ENCODE measurements at regions not wholly inside any gene's neighbourhood (a gene's known extent, or its start where the extent isn't known, plus 50 kb on each side); places are given as distances from the start of the nearest gene placed in this dataset.
"Not testable (repeated sequence)": the region's sequence is repeated elsewhere in the genome, so short reads cannot be mapped to it uniquely, and the experiment has no call there.

DNA sequence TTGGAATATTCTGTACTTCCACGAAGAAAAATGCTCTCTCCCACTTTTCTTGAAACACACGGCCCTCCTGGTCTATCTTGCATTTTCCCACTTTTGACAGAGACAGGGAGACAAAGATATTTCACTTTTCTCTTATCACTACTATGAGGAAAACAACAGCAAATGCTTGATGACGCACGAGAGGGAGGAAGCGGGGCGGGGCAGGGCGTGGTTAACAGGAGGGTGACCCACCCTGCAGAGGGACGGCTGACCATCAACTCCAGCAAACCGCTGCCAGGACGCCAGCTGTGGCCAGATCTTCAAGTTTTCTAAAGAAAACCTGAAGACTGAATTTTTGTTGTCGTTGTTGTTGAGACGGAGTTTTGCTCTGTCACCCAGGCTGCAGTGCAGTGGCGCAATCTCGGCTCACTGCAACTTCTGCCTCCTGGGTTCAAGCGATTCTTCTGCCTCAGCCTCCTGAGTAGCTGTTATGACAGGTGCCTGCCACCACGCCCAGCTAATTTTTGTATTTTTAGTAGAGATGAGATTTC is 63.8 kb downstream of the NSUN5 start:
- DNase-seq; ATAC-seq; H3K4me3 Mint-ChIP-seq; H3K36me3 Mint-ChIP-seq; H3K9me3 Mint-ChIP-seq (ENCODE audit: low read depth); CTCF ChIA-PET; H3K27ac Mint-ChIP-seq; H3K4me1 Mint-ChIP-seq; H3K27me3 Mint-ChIP-seq: not testable (repeated sequence)

DNA sequence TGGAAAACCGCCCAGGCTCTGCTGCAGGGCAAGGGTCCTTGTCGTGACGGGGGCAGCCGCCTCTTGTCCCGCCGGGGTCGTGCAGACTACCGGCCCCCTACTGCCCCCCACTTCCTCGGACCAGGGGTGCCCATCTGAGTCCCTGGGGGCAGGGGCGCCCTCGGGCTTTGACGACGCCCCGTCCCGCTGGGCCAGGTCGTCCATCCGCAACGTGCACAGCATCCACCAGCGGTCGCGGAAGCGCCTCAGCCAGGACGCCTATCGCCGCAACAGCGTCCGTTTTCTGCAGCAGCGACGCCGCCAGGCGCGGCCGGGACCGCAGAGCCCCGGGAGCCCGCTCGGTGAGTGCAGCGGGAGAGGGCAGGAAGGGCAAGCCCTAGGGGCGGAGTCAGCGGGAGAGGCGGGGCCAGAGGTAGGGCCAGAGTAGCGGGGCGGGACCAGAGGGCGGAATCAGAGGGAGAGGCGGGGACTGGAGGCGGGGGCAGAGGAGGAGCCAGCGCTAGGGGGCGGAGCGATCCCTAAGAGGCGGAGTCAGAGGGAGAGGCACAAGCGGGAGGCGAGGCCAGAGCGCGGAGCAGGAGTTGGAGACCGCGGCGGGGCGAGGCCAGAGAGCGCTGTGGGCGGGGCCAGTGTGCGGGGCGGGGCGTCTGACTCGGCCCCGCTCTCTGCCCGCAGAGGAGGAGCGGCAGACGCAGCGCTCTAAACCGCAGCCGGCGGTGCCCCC is 73.5 kb downstream of the NSUN5 start:
- H3K4me3 Mint-ChIP-seq; H3K27me3 Mint-ChIP-seq; H3K4me1 Mint-ChIP-seq; CTCF ChIA-PET; H3K27ac Mint-ChIP-seq; H3K9me3 Mint-ChIP-seq (ENCODE audit: low read depth); H3K36me3 Mint-ChIP-seq: not testable (repeated sequence)
- peak; percentile 96 for ATAC-seq
- DNase-seq, result peak; percentile 95

DNA sequence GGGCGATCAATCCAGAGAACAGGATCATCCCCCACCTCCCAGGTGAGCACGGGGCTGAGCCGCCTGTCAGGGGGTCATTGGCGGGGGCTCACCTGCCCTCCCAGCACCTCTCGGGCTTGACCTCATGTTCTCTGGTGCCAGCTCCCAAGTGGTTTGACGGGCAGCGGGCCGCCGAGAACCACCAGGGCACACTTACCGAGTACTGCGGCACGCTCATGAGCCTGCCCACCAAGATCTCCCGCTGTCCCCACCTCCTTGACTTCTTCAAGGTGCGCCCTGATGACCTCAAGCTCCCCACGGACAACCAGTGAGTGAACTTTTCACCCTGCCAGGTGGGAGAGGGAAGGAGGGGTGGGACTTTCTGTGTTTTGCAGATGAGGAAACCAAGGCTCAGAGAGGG is 82.9 kb downstream of the NSUN5 start:
- CTCF ChIA-PET; H3K36me3 Mint-ChIP-seq; H3K9me3 Mint-ChIP-seq (ENCODE audit: low read depth); DNase-seq; H3K27ac Mint-ChIP-seq; H3K4me1 Mint-ChIP-seq; ATAC-seq; H3K4me3 Mint-ChIP-seq; H3K27me3 Mint-ChIP-seq: not testable (repeated sequence)

DNA sequence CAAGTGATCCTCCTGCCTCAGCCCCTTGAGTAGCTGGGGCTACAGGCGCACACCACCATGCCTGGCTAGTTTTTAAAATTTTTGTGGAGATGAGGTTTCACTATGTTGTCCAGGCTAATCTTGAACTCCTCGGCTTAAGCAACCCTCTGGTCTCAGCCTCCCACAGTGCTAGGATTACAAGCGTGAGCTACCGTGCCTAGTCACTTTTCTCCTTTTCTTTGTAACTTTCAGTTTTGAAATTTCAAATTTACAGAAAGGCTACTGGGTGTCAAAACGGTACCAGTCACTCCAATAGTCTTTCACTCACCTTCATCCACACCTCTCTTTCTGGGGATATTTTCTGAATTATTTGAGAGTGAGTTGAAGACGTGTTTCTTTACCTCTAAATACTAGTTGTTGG is 86.9 kb downstream of the NSUN5 start:
- H3K36me3 Mint-ChIP-seq; H3K27ac Mint-ChIP-seq; DNase-seq; H3K4me3 Mint-ChIP-seq; H3K4me1 Mint-ChIP-seq; H3K27me3 Mint-ChIP-seq; CTCF ChIA-PET; H3K9me3 Mint-ChIP-seq (ENCODE audit: low read depth): not testable (repeated sequence)
- peak; percentile 64 for ATAC-seq

DNA sequence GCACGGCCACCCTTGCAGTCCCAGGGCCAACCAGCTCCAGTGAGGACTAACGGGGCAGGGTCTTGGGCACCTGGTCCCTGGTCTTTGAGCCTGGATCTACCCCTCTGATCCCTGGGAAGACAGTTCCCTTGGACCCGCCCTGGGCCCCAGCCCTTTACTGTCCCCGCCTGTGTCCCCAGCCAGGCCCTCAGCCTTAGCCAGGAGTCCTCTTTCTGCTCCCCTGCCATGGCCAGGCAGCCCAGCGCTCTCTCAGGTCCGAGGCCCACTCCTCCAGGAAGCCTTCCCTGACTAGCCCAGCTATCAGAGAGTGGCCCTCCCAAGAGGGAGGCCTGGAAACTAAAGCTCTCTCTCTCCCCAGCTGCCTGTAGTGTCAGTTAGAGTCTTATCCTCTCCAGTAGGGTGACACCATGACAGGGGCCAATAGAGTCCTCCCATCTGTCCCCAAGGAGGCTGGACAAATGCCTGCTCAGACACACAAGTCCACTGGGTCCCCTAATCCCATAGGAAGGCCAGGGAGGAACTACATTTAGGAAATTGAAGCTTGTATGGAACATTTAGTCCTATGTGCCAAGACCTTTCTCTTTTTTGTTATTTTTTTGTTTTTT is 87.8 kb downstream of the NSUN5 start:
- DNase-seq; H3K4me3 Mint-ChIP-seq; H3K36me3 Mint-ChIP-seq; H3K9me3 Mint-ChIP-seq (ENCODE audit: low read depth); H3K27ac Mint-ChIP-seq; CTCF ChIA-PET; ATAC-seq; H3K27me3 Mint-ChIP-seq; H3K4me1 Mint-ChIP-seq: not testable (repeated sequence)

DNA sequence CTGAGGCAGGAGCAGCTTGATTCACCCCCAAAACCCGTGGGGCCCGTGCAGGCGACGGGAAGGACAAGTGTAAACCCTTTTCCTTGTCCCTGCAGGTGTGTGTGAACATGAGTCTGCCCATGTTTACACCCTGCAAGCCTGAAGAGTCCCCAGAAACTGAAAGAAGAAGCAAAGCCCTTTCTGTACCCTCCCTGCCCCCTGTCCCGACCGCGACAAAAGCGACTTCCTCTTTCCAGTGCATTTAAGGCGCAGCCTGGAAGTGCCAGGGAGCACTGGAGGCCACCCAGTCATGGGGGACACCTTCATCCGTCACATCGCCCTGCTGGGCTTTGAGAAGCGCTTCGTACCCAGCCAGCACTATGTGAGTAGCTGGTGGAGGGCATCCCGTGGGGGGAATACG is 88.3 kb downstream of the NSUN5 start:
- DNase-seq; H3K4me1 Mint-ChIP-seq; H3K27me3 Mint-ChIP-seq; ATAC-seq; H3K27ac Mint-ChIP-seq; H3K4me3 Mint-ChIP-seq; H3K9me3 Mint-ChIP-seq (ENCODE audit: low read depth); CTCF ChIA-PET; H3K36me3 Mint-ChIP-seq: not testable (repeated sequence)

DNA sequence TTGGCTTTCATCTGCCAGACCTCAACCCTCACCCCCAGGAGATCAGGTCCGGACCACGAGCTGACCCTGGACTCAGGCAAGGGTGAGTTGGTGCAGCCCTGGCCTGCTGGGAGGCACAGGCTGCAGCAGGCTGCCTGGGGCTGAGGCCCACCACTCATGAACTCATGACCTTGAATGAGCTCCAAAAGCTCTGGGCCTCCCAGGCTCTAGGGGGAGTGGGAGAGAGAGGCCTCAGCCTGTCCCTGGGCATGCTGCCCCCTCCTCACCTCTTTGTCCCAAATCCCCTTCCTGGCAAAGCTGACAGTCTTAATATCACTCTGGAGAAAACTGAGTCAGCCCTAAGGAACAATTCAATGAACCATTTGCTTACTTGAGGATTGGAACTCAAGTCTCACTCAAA is 89.8 kb downstream of the NSUN5 start:
- ATAC-seq, H3K36me3 Mint-ChIP-seq, DNase-seq: not testable (repeated sequence)

DNA sequence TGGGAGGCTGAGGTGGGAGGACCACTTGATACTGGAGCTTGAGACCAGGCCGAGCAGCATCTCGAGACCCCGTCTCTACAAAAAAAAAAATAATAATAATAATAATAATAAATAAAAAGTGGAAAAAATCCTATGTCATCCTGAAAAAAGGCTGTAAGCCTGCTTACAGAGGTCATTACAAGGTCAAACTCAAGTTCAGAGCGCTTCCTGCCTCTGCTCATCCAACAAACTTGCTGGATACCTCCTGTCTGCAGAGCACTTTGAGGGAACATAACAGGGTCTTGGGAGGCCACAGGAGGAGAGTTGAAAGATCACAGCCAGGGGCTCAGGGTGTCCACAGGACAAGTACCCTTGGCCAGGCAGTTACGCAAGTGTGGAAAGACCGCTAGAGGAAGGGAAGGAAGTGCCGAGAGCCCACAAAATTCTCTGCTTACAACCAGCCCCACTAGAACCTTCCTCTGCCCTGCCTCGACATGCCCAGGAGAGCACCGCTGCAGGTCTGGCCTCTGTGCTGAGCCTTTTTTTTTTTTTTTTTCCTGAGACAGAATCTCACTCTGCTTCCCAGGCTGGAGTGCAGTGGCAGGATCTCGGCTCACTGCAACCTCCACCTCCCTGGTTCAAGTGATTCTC is 92.5 kb downstream of the NSUN5 start:
- H3K4me1 Mint-ChIP-seq; DNase-seq; H3K36me3 Mint-ChIP-seq; H3K4me3 Mint-ChIP-seq; H3K9me3 Mint-ChIP-seq (ENCODE audit: low read depth); CTCF ChIA-PET; H3K27me3 Mint-ChIP-seq; ATAC-seq; H3K27ac Mint-ChIP-seq: not testable (repeated sequence)

More for the DNA sequence above, 89.8 kb downstream of the NSUN5 start:
- H3K9me3 Mint-ChIP-seq (ENCODE audit: low read depth); H3K27me3 Mint-ChIP-seq; H3K4me1 Mint-ChIP-seq; H3K27ac Mint-ChIP-seq; H3K4me3 Mint-ChIP-seq; CTCF ChIA-PET: not testable (repeated sequence)

DNA sequence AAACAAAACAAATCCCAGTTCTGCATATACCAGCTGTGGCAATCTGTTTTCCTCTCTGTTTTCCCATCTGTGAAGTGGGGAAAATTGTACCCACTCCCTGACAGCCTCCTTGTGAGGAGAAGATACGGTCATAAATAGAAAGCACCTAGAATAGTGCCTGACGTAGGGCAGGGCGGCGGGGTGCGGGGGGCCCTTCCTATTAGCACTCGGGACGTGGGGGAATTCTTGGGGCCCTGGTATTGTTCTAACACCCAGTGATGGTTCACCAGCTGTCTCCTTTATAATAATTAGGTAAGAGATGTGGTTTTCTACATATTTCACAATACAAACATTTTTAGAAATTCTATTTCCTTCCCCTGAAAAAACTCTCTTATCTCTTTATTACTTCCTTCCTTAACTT is 93.4 kb downstream of the NSUN5 start:
- H3K27ac Mint-ChIP-seq; DNase-seq; H3K4me3 Mint-ChIP-seq; ATAC-seq; H3K9me3 Mint-ChIP-seq (ENCODE audit: low read depth); H3K27me3 Mint-ChIP-seq; H3K4me1 Mint-ChIP-seq; H3K36me3 Mint-ChIP-seq; CTCF ChIA-PET: not testable (repeated sequence)

DNA sequence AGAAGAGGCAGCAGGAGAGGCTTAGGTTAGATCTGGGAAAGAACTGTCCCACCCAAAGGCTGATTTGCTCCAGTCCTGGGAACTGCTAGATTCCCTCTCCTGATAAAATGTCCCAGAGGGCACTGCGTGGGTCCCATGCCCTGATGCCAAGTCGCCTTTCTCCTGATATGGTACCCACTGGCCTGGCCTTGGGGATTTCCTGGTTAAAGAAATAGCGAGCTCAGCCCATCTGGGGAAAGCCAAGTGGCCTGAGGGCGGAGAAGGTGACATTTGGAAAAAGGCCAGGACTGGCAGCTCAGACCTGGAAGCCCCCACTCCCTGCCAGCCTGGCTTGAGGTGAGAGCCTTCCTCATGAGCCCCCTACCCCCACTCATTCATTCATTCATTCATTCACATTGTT is 94.2 kb downstream of the NSUN5 start:
- H3K4me1 Mint-ChIP-seq; CTCF ChIA-PET; H3K4me3 Mint-ChIP-seq; H3K9me3 Mint-ChIP-seq (ENCODE audit: low read depth); H3K27me3 Mint-ChIP-seq; DNase-seq; H3K36me3 Mint-ChIP-seq; ATAC-seq; H3K27ac Mint-ChIP-seq: not testable (repeated sequence)

DNA sequence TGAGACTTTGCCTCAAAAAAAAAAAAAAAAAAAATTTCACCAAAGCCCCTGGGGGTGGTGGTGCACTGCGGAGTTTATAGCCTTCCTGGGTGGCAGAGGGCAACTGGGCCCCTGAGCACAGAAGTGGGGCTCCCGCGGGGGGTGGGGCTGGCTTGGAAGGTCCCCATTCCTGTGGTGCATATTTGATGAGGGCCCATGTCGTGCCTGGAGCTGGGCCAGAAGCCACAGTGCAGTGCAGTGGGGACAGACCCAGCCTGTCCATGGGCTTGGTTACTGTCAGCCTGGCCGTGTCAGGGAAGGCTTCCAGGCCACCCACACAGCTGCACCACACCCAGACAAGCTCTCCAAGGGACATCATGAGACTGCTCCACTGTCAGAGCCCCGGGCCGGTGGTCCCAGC is 95.5 kb downstream of the NSUN5 start:
- DNase-seq; H3K9me3 Mint-ChIP-seq (ENCODE audit: low read depth): not testable (repeated sequence)

DNA sequence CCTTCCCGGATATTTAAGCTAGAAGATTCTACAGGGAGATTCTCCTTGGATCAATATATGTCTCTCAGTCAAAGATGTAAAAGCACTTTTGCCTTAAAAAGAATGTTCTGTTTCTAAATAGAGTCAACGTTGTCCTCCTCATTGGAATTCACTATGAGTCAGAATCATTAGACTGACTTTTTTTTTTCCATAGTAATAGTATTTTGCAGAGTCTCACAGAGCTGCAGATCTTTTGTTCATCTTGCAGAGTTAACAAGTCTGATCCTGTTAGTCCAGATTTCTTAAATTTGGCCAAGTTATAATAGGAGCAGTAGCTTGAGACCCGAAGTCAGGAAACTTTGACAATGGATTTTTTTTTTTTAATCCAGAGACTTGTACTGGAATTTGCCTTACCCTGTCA is 103.0 kb downstream of the NSUN5 start:
- H3K27ac Mint-ChIP-seq; DNase-seq; ATAC-seq; H3K9me3 Mint-ChIP-seq (ENCODE audit: low read depth); H3K36me3 Mint-ChIP-seq; H3K27me3 Mint-ChIP-seq; H3K4me1 Mint-ChIP-seq; H3K4me3 Mint-ChIP-seq; CTCF ChIA-PET: not testable (repeated sequence)

More for the DNA sequence above, 95.5 kb downstream of the NSUN5 start:
- H3K4me1 Mint-ChIP-seq, H3K27ac Mint-ChIP-seq, H3K36me3 Mint-ChIP-seq, H3K4me3 Mint-ChIP-seq, CTCF ChIA-PET, H3K27me3 Mint-ChIP-seq, ATAC-seq: not testable (repeated sequence)

DNA sequence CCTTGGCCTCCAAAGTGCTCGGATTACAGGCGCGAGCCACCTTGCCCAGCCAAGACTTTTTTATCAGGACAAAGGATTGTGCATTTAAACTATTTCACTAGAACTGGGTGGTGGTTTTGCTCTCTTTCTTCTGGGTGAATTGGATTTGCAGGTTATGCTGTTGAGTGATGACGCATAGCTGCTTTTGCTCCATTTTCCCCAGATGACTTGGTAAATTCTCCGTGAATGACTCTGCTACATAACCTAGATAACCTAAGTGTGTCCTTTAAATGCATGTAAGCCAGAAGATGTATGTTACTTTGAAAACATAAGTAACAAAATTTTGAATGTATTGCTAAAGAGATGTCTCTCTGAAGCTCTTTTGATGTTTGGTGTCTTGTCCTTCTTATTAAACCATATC is 103.7 kb downstream of the NSUN5 start:
- H3K4me1 Mint-ChIP-seq; H3K9me3 Mint-ChIP-seq (ENCODE audit: low read depth); CTCF ChIA-PET; H3K36me3 Mint-ChIP-seq; H3K4me3 Mint-ChIP-seq; ATAC-seq; H3K27me3 Mint-ChIP-seq; H3K27ac Mint-ChIP-seq: not testable (repeated sequence)
- peak; percentile 28 for DNase-seq

DNA sequence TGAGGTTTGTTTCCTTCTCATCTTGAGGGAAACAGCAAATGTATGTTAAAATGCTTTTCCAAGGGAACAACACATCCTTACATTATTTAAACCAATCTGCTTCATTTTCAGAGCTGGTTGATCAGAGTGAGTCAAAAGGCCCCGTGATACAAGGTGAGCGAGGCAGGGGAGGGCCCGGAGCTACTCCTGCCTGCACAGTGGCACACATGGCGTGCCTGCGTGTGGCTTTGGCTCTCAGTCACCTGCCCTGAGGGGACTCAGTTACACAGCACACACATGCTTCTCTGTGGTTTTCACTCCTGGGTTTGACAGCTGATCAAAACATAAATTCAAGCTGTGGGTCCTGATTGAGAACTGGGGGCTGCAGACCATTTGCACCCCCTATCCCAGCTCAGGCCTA is 105.3 kb downstream of the NSUN5 start:
- CTCF ChIA-PET; H3K27ac Mint-ChIP-seq; H3K4me1 Mint-ChIP-seq; H3K27me3 Mint-ChIP-seq; H3K4me3 Mint-ChIP-seq; ATAC-seq; H3K9me3 Mint-ChIP-seq (ENCODE audit: low read depth); H3K36me3 Mint-ChIP-seq: not testable (repeated sequence)
- peak; percentile 23 for DNase-seq

Data from activated CD8-positive, alpha-beta memory T cell treated with anti-CD3 and anti-CD28 coated beads, Interleukin-2, amount 10 ng/mL, durations not matched to agents 7 days and 5 days (primary cell).